Activated CD4-positive, alpha-beta T cell treated with anti-CD3 and anti-CD28 coated beads, Interleukin-2, amount 10 ng/mL, durations not matched to agents 24 days and 14 days (primary cell): ENCODE measurements at regions not wholly inside any gene's neighbourhood (a gene's known extent, or its start where the extent isn't known, plus 50 kb on each side); places are given as distances from the start of the nearest gene placed in this dataset.

Experiments
- DNase-seq: peaks from one replicate; pipeline ENCODE4 v3.0.0; 2022
- H3K27ac Mint-ChIP-seq: one replicate; pipeline ENCODE4 v1.8.0; 2022; ENCODE audit warnings: mild to moderate bottlenecking, mixed read lengths
- H3K27me3 Mint-ChIP-seq: one replicate; pipeline ENCODE4 v1.8.0; 2022; ENCODE audit warnings: mixed read lengths
- H3K36me3 Mint-ChIP-seq: one replicate; pipeline ENCODE4 v1.8.0; 2022; ENCODE audit warnings: low read depth, mild to moderate bottlenecking, mixed read lengths
- H3K4me1 Mint-ChIP-seq: one replicate; pipeline ENCODE4 v1.8.0; 2021; ENCODE audit warnings: mixed read lengths
- H3K4me3 Mint-ChIP-seq: one replicate; pipeline ENCODE4 v1.8.0; 2022; ENCODE audit warnings: mild to moderate bottlenecking, moderate library complexity, mixed read lengths
- H3K9me3 Mint-ChIP-seq: one replicate; pipeline ENCODE4 v1.8.0; 2021; ENCODE audit warnings: mixed read lengths
- intact Hi-C: fragments of 100-400 bp; cut with micrococcal nuclease; formaldehyde crosslinking; loops from one replicate; pipeline ENCODE4 v1.15.1; 2023

DNA sequence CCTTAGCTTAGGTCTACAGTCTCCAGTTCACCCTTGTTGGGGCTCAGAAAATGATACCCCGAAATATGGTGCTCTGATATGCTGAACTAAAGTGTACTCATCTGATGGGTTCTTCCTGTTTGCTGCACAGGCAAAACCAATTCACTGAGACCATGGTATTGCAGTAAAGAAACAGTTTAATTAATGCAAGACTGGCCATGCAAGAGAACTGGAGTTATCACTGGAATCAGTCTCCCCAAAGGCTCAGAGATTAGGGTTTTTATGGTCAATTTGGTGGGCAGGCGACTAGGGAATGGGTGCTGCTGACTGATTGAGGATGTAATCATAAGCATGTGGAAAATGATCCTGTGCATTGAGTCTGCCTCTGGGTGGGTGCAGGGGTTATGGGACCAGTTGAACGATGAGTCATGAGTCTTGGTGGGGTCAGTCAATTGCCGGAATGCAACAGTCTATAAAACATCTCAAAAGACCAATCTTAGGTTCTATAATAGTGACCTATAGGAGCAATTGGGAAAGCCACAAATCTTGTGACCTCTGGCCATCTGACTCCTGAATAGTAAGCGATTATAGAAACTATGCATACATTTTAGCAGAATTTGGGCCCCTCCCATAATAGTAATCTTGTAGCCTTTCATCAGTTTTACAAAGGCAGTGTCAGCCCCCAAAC lies 113.0 kb upstream of the ANKRD55 start:
- Mint-ChIP-seq H3K36me3 (peaks cover 3% of the 10 kb centered on the region), H3K27ac (no peak overlapping the region), H3K27me3 (no peaks in the 10 kb centered on the region), H3K4me1 (peaks cover 23% of the 10 kb centered on the region), H3K9me3 (no peaks in the 10 kb centered on the region), H3K4me3 (no peak overlapping the region)
- no peak for DNase-seq
- intact Hi-C loops: no loop called here

DNA sequence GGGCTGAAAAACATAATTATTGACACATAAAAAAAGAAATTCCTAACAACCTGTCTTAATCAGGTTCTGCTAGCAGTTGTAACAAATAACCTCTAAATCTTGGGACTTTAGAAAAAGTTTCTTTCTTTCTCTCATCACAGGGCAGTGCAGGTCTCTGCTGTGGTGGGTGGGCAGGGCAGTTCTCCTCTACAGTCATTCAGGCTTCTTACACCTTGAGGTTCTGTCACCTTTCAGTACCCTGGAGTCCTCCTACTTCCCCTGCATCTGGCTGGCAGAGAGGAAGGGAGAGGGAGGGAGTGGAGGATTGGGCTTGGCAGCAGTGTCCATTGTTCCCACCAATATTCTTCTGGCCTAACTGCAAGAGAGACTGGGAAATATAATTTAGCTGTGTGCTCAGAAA lies 112.2 kb upstream of the ANKRD55 start:
- H3K4me1 Mint-ChIP-seq: peaks cover 18% of the 10 kb centered on the region
- H3K36me3 Mint-ChIP-seq: peaks cover 3% of the 10 kb centered on the region
- DNase-seq: no peak
- no peak overlapping the region for H3K27ac Mint-ChIP-seq
- H3K9me3 Mint-ChIP-seq: no peaks in the 10 kb centered on the region
- intact Hi-C loops: no loop called here
- H3K4me3 Mint-ChIP-seq: no peak overlapping the region
- no peaks in the 10 kb centered on the region for H3K27me3 Mint-ChIP-seq

DNA sequence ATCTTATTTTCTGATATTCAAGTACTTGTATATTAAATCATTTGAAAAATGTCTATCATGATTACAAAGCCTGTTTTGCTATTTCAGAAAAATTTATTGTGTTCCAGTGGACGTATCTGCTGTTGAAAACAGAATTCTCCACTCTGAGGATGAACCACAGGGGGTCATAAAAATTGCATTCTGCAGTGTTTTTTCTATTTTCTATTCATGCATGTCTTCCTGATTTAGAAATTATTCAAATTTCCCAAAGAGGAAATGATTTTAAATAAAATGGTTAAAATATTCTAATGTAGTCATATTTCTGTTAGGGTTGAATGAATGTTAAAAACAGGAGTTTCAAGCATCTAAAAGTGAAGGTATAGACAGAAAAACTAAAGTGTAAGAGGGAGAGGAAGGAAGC lies 111.5 kb upstream of the ANKRD55 start:
- no peak overlapping the region for H3K4me3 Mint-ChIP-seq
- DNase-seq: no peak
- H3K36me3 Mint-ChIP-seq: peaks cover 3% of the 10 kb centered on the region
- H3K4me1 Mint-ChIP-seq: peaks cover 13% of the 10 kb centered on the region
- no peaks in the 10 kb centered on the region for H3K27me3 Mint-ChIP-seq
- H3K9me3 Mint-ChIP-seq: peaks cover under 1% of the 10 kb centered on the region
- intact Hi-C loops: no loop called here
- H3K27ac Mint-ChIP-seq: no peak overlapping the region

DNA sequence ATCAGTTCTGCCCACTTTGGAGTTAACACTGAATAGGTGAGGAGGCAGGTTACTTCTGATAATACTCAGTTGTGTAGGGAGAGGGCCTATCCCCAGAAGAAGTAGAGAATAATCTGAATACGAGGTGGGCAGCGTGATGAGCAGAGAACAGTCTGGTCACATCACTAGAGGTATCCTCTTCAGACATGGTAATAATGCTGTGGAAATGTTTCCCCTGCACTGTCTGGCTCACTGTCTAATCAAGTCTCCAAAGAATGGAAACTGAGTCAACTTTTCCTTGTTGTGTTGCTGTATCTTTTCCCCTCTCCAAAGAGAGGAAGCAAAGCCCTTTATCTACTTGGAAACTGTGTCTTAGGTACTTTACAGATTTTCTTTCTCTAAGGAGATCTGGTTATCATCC lies 110.9 kb upstream of the ANKRD55 start:
- H3K36me3 Mint-ChIP-seq: peaks cover 3% of the 10 kb centered on the region
- H3K27me3 Mint-ChIP-seq: no peaks in the 10 kb centered on the region
- H3K9me3 Mint-ChIP-seq: peaks cover 4% of the 10 kb centered on the region
- H3K4me1 Mint-ChIP-seq: peaks cover 13% of the 10 kb centered on the region
- H3K4me3 Mint-ChIP-seq: no peak overlapping the region
- no peak overlapping the region for H3K27ac Mint-ChIP-seq
- intact Hi-C loops: no loop called here
- DNase-seq: no peak

DNA sequence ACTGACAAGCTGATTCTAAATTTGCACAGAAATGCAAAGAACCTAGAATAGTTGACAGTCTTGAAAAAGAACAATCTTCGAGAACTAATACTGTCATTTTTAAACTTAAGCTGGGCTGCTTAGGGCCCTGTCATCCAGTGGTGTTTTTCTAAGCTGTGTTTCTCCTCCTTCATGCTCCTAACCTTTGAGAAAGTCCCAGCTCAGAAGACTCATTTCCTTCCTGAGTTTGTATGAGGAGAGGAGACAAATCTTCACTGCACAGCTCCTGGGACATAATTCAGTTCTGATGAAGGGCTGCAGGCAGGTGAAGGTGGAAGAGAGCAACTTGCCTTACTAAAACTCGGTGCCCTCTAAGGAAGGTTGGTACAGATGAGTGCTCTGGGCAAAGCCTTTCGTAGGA lies 109.5 kb upstream of the ANKRD55 start:
- peaks cover 8% of the 10 kb centered on the region for H3K9me3 Mint-ChIP-seq
- H3K4me1 Mint-ChIP-seq: peaks cover 13% of the 10 kb centered on the region
- no peak overlapping the region for H3K4me3 Mint-ChIP-seq
- peaks cover 3% of the 10 kb centered on the region for H3K36me3 Mint-ChIP-seq
- intact Hi-C loops: no loop called here
- no peak for DNase-seq
- H3K27ac Mint-ChIP-seq: no peak overlapping the region
- H3K27me3 Mint-ChIP-seq: no peaks in the 10 kb centered on the region

DNA sequence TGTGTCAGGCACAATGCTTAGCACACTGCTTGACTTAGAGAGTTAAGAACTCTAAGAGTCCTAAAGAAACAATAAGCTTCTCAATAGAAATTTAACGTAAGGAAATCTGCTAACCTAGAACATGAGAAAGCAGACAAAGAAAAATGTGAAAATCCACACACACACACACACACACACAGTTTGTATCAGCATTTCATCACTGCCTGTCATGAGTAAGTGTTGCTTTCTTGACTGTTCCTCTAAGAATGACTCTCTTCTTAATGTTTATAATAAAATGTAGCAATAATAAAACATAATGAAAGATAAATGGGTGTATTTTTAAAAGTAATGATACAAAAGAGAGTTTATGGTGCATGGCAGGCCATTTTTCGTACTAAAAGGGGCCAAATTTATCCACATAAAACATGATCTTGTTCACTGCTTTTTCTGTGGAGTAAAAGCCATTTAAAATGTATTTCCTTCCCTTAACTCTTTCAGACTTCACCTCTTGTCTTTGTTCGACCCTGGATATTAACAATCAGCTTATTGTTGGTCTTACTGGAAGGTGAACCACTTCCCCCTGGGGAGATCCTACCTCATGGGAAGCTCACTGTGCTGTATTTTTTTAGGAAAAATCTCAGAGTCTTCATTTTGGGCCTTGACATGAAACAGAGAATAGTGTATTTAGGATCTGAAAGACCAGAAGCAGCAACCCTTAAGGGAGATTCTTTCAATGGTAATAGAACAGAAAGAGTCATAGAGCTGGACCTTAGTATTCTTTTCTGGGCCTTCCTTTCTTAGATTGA lies 107.3 kb upstream of the ANKRD55 start:
- peaks cover 13% of the 10 kb centered on the region for H3K36me3 Mint-ChIP-seq
- no peak for DNase-seq
- intact Hi-C loops: no loop called here
- peaks cover 21% of the 10 kb centered on the region for H3K9me3 Mint-ChIP-seq
- H3K4me1 Mint-ChIP-seq: peaks cover 14% of the 10 kb centered on the region
- no peaks in the 10 kb centered on the region for H3K27me3 Mint-ChIP-seq
- no peak overlapping the region for H3K4me3 Mint-ChIP-seq
- H3K27ac Mint-ChIP-seq: no peak overlapping the region

DNA sequence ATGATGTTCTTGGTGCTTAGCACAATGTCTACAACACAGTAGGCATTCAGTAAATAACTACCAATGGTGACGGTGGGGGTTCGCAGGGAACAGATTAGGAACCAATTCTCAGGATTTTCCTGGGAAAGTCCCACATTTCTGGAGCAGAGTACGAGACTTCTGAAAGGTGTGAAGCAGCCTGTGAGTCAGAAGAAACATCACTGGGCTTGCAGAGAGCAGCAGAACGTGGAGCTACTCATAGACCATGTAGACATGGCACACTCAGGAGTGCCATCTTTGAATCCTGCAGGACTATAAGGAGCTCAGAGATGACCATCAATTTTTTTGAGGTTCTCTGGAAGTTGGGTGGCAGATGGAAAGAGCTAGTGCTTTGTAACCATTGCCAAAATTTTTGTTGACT lies 106.6 kb upstream of the ANKRD55 start:
- Mint-ChIP-seq H3K9me3 (peaks cover 23% of the 10 kb centered on the region), H3K4me3 (no peak overlapping the region), H3K27ac (no peak overlapping the region), H3K36me3 (peaks cover 19% of the 10 kb centered on the region), H3K4me1 (peaks cover 12% of the 10 kb centered on the region), H3K27me3 (no peaks in the 10 kb centered on the region)
- no peak for DNase-seq
- intact Hi-C loops: no loop called here

DNA sequence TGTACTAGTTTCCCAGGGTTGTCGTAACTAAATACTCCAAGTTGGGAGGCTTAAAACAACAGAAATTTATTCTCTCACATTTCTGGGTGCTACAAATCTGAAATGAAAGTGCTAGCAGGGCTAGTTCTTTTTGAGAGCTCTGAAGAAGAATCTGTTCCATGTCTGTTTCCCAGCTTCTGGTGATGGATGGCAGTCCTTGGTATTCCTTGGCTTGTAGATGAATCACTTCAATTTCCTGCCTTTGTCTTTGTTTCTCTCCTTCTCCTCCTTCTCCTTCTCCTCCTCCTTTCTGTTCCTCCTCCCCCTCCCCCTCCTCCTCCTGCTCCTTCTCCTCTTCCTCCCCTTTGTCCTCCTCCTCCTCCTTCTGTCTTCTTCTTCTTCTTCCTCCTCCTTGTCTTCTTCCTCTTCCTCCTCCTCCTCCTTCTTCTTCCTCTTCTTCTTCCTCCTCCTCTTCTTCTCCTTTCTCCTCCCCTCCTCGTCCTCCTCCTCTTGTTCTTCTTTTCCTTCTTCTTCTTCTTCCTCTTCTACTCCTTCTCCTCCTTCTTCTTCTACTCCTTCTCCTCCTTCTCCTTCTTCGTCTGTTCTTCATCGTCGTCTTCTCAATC lies 104.7 kb upstream of the ANKRD55 start:
- Mint-ChIP-seq H3K4me3 (no peak overlapping the region), H3K27ac (no peak overlapping the region), H3K4me1 (peaks cover 8% of the 10 kb centered on the region), H3K9me3 (peaks cover 29% of the 10 kb centered on the region), H3K27me3 (no peaks in the 10 kb centered on the region), H3K36me3 (peaks cover 28% of the 10 kb centered on the region)
- intact Hi-C loops: no loop called here
- DNase-seq: no peak

DNA sequence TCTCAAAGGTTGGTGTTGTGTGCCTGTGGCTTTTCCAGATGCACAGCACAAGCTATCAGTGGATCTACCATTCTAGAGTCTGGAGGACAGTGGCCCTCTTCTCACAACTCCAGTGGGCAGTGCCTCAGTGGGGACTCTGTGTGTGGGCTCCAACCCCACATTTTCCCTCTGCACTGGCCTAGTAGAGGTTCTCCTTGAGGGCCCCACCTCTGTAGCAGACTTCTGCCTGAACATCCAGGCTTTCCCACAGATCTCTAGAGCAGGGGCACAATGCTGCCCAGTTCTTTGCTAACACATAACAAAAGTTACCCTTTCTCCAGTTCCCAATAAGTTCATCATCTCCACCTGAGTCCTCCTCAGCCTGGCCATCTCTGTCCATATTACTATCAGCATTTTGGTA lies 102.1 kb upstream of the ANKRD55 start:
- intact Hi-C loops: no loop called here
- peaks cover 29% of the 10 kb centered on the region for H3K36me3 Mint-ChIP-seq
- peaks cover 38% of the 10 kb centered on the region for H3K9me3 Mint-ChIP-seq
- peak overlapping the region; percentile 16 for H3K27ac Mint-ChIP-seq
- H3K4me1 Mint-ChIP-seq: peaks cover 16% of the 10 kb centered on the region
- no peak for DNase-seq
- H3K27me3 Mint-ChIP-seq: no peaks in the 10 kb centered on the region
- H3K4me3 Mint-ChIP-seq: no peak overlapping the region

DNA sequence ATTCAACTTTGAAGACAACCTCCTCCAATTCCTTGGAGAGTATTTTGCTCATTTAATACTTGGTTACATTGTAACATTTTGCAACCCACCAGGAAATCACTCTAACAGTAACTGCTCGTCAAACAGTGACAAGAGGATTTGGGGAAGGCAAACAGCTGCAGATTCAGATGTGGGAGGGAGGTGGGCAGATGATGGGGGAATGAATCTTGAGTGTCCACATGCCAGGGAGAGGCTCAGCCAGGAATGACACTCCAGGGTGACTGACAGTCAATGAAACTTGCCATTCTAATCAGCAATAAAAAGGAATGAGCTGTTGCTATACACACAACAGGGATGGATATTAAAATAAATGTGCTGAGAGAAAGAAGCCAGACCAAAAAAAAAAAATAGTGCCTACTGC lies 97.7 kb upstream of the ANKRD55 start:
- peaks cover 51% of the 10 kb centered on the region for H3K4me1 Mint-ChIP-seq
- peak overlapping the region; percentile 16 for H3K4me3 Mint-ChIP-seq
- no peaks in the 10 kb centered on the region for H3K27me3 Mint-ChIP-seq

DNA sequence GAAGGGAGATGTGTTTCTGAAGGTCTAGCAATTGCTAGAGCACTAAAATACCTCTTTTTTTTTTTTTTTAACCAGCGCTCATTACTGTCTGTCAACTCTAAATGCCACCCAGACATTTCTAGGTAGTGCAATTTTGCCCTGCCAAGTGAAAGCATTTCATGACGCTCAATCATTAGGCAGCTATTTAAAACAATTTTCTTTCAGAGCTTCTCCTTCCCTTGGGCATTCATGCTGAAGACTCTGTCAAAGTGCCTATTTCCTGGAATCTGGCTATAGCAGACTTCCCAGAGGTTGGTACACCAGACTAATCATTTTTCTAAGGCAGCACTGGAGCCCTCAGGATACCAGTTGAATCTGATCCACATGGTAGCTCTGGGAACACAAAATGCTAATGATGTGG lies 97.0 kb upstream of the ANKRD55 start:
- no peak for DNase-seq
- H3K27me3 Mint-ChIP-seq: no peaks in the 10 kb centered on the region
- H3K4me1 Mint-ChIP-seq: peaks cover 55% of the 10 kb centered on the region
- intact Hi-C loops: no loop called here
- H3K27ac Mint-ChIP-seq: peak overlapping the region; percentile 89
- peaks cover 18% of the 10 kb centered on the region for H3K9me3 Mint-ChIP-seq
- peaks cover 18% of the 10 kb centered on the region for H3K36me3 Mint-ChIP-seq
- H3K4me3 Mint-ChIP-seq: peak overlapping the region; percentile 67

More for the DNA sequence above, 97.7 kb upstream of the ANKRD55 start:
- Mint-ChIP-seq H3K27ac (peak overlapping the region; percentile 89), H3K9me3 (peaks cover 24% of the 10 kb centered on the region), H3K36me3 (peaks cover 24% of the 10 kb centered on the region)
- DNase-seq: no peak
- intact Hi-C loops: no loop called here

DNA sequence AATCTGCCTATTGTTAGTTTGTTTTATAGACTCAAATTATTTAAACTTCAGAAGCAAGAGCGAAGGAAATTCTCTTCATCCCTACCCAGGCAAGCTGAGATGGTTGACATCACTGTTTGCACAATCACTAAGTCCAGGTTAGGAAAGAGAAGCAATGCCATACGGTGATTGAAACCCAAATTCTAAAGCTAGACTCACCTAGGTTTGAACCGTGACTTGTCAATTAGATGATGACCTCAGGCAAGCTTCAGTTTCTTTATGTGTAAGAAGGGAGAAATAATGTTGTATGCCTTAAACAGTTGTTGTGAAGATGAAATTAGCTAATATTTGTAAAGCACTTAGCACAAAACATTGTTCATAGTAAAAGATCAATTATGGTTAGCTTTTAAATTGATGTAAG lies 96.5 kb upstream of the ANKRD55 start:
- Mint-ChIP-seq H3K27me3 (no peaks in the 10 kb centered on the region), H3K9me3 (peaks cover 18% of the 10 kb centered on the region), H3K4me3 (peak overlapping the region; percentile 67), H3K4me1 (peaks cover 57% of the 10 kb centered on the region), H3K27ac (peak overlapping the region; percentile 89), H3K36me3 (peaks cover 14% of the 10 kb centered on the region)
- intact Hi-C loops: loop anchor here (1.0 to 10.0 kb wide), 14 partner anchors 16 to 845 kb away; partner anchors contain the start of gene GPBP1
- no peak for DNase-seq

DNA sequence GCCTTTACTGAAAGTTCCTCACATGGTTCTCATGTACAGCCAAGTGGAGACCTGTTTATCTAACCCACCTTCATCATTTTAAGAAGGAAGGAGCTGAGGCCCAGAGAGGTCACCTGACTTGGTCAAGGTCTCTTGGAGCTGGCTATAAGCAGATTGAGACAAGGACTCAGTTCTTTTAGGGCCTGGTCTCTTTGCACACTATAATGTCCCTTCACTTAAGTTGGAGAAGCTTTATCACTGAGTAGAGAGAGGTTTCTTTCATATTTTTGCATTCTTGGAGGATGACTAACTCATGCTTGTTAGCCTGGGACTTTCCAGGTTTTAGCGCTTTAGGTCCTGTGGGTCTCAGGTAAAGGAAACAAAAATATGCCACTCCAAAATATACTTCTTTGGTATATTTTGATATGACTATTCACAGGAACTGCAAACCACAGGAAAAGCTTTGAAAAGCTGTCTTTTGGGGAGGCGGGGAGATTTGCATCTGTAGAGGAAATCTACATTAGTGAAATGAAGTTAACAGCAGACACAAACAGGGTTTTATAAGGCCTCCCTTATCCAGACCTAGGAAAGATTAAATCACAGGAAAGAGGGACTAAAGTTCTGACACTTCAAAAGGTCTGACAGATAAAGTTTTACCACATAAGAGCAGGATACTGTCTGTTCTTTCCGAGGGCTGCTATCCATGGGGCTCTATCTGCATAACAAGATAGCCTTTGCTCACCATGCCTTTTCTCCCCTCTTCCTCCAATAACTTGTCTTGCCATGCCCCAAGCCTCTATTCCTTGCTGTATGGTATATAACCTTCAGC lies 95.8 kb upstream of the ANKRD55 start:
- Mint-ChIP-seq H3K4me3 (peak overlapping the region; percentile 67), H3K36me3 (peaks cover 9% of the 10 kb centered on the region), H3K9me3 (peaks cover 14% of the 10 kb centered on the region), H3K4me1 (peaks cover 57% of the 10 kb centered on the region), H3K27ac (peak overlapping the region; percentile 89), H3K27me3 (no peaks in the 10 kb centered on the region)
- peak; percentile 89 for DNase-seq
- intact Hi-C loops: loop anchor here (1.0 to 10.0 kb wide), 15 partner anchors 16 to 846 kb away; partner anchors contain the start of gene GPBP1
